Thoracic aorta (tissue), 2 donors: ENCODE measurements at regions not wholly inside any gene's neighbourhood (a gene's known extent, or its start where the extent isn't known, plus 50 kb on each side); places are given as distances from the start of the nearest gene placed in this dataset.
A peak's percentile ranks its signal among the peaks of the same experiment; 100 is the strongest.

ENCODE experiments used
- ATAC-seq: fragments of 150-250 bp; one replicate; pipeline ENCODE4 v1.8.0; 2017; ENCODE audit warnings: low read depth; ENCODE audit not compliant: insufficient number of reproducible peaks, low FRiP score
- DNase-seq: peaks from one replicate; pipeline ENCODE4 v3.0.0-alpha.2; 2020; ENCODE audit warnings: low spot score
- H3K27ac ChIP-seq, 2 donors: fragments of 200-600 bp; sonication (generic); 1 replicate in 1 of 2; 2 replicates in 1 of 2; pipeline ENCODE4 v1.5.1; 2016; ENCODE audit warnings: mild to moderate bottlenecking in 2 of 2, moderate library complexity in 2 of 2
- H3K27me3 ChIP-seq: fragments of 200-600 bp; sonication (generic); replicated peaks from 2 replicates; pipeline ENCODE4 v1.6.0; 2016; ENCODE audit warnings: mild to moderate bottlenecking; ENCODE audit not compliant: insufficient read depth
- H3K36me3 ChIP-seq: fragments of 200-600 bp; sonication (generic); one replicate; pipeline ENCODE4 v1.5.1; 2016
- H3K4me1 ChIP-seq, 2 donors: fragments of 200-600 bp; sonication (generic); 1 replicate in 1 of 2; 2 replicates in 1 of 2; pipeline versions ENCODE4 v1.5.1 to v1.6.0; 2016; ENCODE audit warnings: low read depth in 2 of 2, mild to moderate bottlenecking in 1 of 2; ENCODE audit not compliant: control insufficient read depth in 1 of 2
- H3K4me3 ChIP-seq: fragments of 200-600 bp; sonication (generic); 2 replicates; pipeline ENCODE4 v1.5.1; 2016; ENCODE audit warnings: mild to moderate bottlenecking
- H3K9me3 ChIP-seq: fragments of 200-600 bp; sonication (generic); 2 replicates; pipeline ENCODE4 v1.5.1; 2016
- CTCF ChIP-seq: fragments of 200-600 bp; sonication (generic); IDR thresholded peaks from one replicate; pipeline ENCODE4 v1.5.1; 2019; ENCODE audit warnings: antibody characterized with exemption

GRCh38 chr14:51145246-51145645 lies 50.3 kb upstream of the TRIM9 start:
- ATAC-seq (no peak), DNase-seq (no peak)
- Histone ChIP-seq H3K36me3 (no peaks in the 10 kb centered on the region), H3K27me3 (no peaks in the 10 kb centered on the region), H3K4me3 (no peak overlapping the region), H3K27ac (no peak overlapping the region), H3K4me1 (no peaks in the 10 kb centered on the region), H3K9me3 (no peaks in the 10 kb centered on the region)
- TF ChIP-seq CTCF = no peak

GRCh38 chr14:51147183-51147582 lies 52.3 kb upstream of the TRIM9 start:
- ATAC-seq = no peak

GRCh38 chr14:51155326-51155725 lies 60.4 kb upstream of the TRIM9 start:
- no peak for TF ChIP-seq CTCF
- H3K4me3 ChIP-seq = no peak overlapping the region
- no peak overlapping the region for H3K27ac ChIP-seq

More at GRCh38 chr14:51147183-51147582, 52.3 kb upstream of the TRIM9 start:
- H3K4me1 ChIP-seq = no peaks in the 10 kb centered on the region
- TF ChIP-seq CTCF = no peak
- no peak overlapping the region for H3K4me3 ChIP-seq
- H3K36me3 ChIP-seq = no peaks in the 10 kb centered on the region
- DNase-seq = no peak
- H3K9me3 ChIP-seq = no peaks in the 10 kb centered on the region
- no peaks in the 10 kb centered on the region for H3K27me3 ChIP-seq
- H3K27ac ChIP-seq = no peak overlapping the region

GRCh38 chr14:51157012-51157411 lies 62.1 kb upstream of the TRIM9 start:
- TF ChIP-seq CTCF = peak; percentile 18
- H3K27ac ChIP-seq = no peak overlapping the region
- DNase-seq = no peak
- no peaks in the 10 kb centered on the region for H3K4me1 ChIP-seq
- no peaks in the 10 kb centered on the region for H3K36me3 ChIP-seq
- no peak overlapping the region for H3K4me3 ChIP-seq
- H3K27me3 ChIP-seq = no peaks in the 10 kb centered on the region
- no peak for ATAC-seq
- no peaks in the 10 kb centered on the region for H3K9me3 ChIP-seq

More at GRCh38 chr14:51155326-51155725, 60.4 kb upstream of the TRIM9 start:
- DNase-seq = no peak
- H3K9me3 ChIP-seq = no peaks in the 10 kb centered on the region
- H3K4me1 ChIP-seq = no peaks in the 10 kb centered on the region
- no peaks in the 10 kb centered on the region for H3K36me3 ChIP-seq
- no peak for ATAC-seq
- no peaks in the 10 kb centered on the region for H3K27me3 ChIP-seq

- Histone ChIP-seq H3K27ac (no peak overlapping the region), H3K4me1 (peaks cover 0 to 17% of the 10 kb centered on the region in 2 donors), H3K36me3 (no peaks in the 10 kb centered on the region), H3K4me3 (no peak overlapping the region), H3K27me3 (no peaks in the 10 kb centered on the region), H3K9me3 (no peaks in the 10 kb centered on the region)
- no peak for TF ChIP-seq CTCF
- DNase-seq = no peak
- no peak for ATAC-seq
These were observed 66.0 kb upstream of the TRIM9 start for GRCh38 chr14:51160871-51161270.
